ENCODE measurements at regions not wholly inside any gene's neighbourhood (a gene's known extent, or its start where the extent isn't known, plus 50 kb on each side); places are given as distances from the start of the nearest gene placed in this dataset.

GRCh38 chrX:5632887-5633286 is 595.8 kb downstream of the NLGN4X start:
- TF ChIP-seq CTCF (IDR thresholded peaks at IDR 0.05) (no peak), POLR2A (IDR thresholded peaks at IDR 0.05) (no peak)

Measured in sigmoid colon (tissue), 3 donors.